SK-N-SH treated with all-trans-retinoic acid at 6 μM for 48 hours (cell line): ENCODE measurements at regions not wholly inside any gene's neighbourhood (a gene's known extent, or its start where the extent isn't known, plus 50 kb on each side); places are given as distances from the start of the nearest gene placed in this dataset.

Experiments
- BACH2 ChIP-seq: fragments of 250-450 bp; sonication (Bioruptor Pico); IDR thresholded peaks from 2 replicates; pipeline ENCODE4 v1.9.0; 2021; ENCODE audit warnings: mild to moderate bottlenecking, borderline replicate concordance
- CSDC2 ChIP-seq: fragments of 250-450 bp; sonication (Bioruptor Pico); IDR thresholded peaks from 2 replicates; pipeline ENCODE4 v1.5.0; 2020; ENCODE audit warnings: mild to moderate bottlenecking, moderate library complexity
- ESRRG ChIP-seq: fragments of 250-450 bp; sonication (Bioruptor Pico); IDR thresholded peaks from 2 replicates; pipeline ENCODE4 v1.6.1; 2021; ENCODE audit warnings: mild to moderate bottlenecking
- GLIS3 ChIP-seq: fragments of 250-450 bp; sonication (Bioruptor Pico); IDR thresholded peaks from 2 replicates; pipeline ENCODE4 v1.5.0; 2020; ENCODE audit warnings: mild to moderate bottlenecking, moderate library complexity
- RARB ChIP-seq: fragments of 250-450 bp; sonication (Bioruptor Pico); IDR thresholded peaks from 2 replicates; pipeline ENCODE4 v1.8.0; 2021; ENCODE audit warnings: mild to moderate bottlenecking, moderate library complexity
- TCF4 ChIP-seq: fragments of 250-450 bp; sonication (Bioruptor Pico); IDR thresholded peaks from 2 replicates; pipeline ENCODE4 v1.8.0; 2021; ENCODE audit warnings: mild to moderate bottlenecking, moderate library complexity, borderline replicate concordance
- ZC3H10 ChIP-seq: fragments of 250-450 bp; sonication (Bioruptor Pico); IDR thresholded peaks from 2 replicates; pipeline ENCODE4 v1.5.1; 2021; ENCODE audit warnings: mild to moderate bottlenecking, moderate library complexity
- ZFP30 ChIP-seq: fragments of 450-650 bp; formaldehyde crosslinking; IDR thresholded peaks from 2 replicates; pipeline ENCODE4 v1.5.0; 2022; ENCODE audit warnings: mild to moderate bottlenecking, moderate library complexity
- TF ChIP-seq, protein P1 (sequence below): fragments of 250-450 bp; sonication (Bioruptor Pico); IDR thresholded peaks from 2 replicates; pipeline ENCODE4 v1.5.1; 2021; ENCODE audit warnings: mild to moderate bottlenecking, moderate library complexity
- TF ChIP-seq, protein P2 (sequence below): fragments of 250-450 bp; sonication (Bioruptor Pico); IDR thresholded peaks from 2 replicates; pipeline ENCODE4 v1.5.1; 2020; ENCODE audit warnings: low read depth, mild to moderate bottlenecking, moderate library complexity
- TF ChIP-seq, protein P3 (sequence below): fragments of 250-450 bp; sonication (Bioruptor Pico); IDR thresholded peaks from 2 replicates; pipeline ENCODE4 v1.8.0; 2020; ENCODE audit warnings: mild to moderate bottlenecking, moderate library complexity, borderline replicate concordance

DNA sequence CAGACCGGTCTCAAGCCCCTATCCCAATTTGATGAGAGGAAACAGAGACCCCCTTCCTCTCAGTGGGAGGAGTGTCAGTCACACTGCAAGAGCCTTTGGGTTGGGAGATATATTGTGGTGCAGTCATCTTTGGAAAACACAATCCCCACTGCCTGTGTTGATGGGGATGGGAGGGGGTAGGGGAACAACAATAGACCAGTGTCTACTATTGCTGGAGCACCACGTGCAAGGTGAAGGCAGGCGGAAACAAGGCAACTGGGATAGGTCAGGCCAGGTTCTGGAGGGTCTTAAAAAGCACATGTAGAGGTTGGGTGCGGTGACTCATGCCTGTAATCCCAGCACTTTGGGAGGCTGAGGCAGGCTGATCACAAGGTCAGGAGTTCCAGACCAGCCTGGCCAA lies 127.9 kb downstream of the ZFP36L2 start:
- TF ChIP-seq ESRRG (no peak), ZC3H10 (CRISPR knock-in tag) (no peak), CSDC2 (no peak), ZFP30 (CRISPR knock-in tag) (no peak), BACH2 (no peak), TCF4 (CRISPR knock-in tag) (no peak), GLIS3 (CRISPR knock-in tag) (no peak), RARB (CRISPR knock-in tag) (no peak)
- TF ChIP-seq, protein P1, sequence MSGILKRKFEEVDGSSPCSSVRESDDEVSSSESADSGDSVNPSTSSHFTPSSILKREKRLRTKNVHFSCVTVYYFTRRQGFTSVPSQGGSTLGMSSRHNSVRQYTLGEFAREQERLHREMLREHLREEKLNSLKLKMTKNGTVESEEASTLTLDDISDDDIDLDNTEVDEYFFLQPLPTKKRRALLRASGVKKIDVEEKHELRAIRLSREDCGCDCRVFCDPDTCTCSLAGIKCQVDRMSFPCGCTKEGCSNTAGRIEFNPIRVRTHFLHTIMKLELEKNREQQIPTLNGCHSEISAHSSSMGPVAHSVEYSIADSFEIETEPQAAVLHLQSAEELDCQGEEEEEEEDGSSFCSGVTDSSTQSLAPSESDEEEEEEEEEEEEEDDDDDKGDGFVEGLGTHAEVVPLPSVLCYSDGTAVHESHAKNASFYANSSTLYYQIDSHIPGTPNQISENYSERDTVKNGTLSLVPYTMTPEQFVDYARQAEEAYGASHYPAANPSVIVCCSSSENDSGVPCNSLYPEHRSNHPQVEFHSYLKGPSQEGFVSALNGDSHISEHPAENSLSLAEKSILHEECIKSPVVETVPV (CRISPR knock-in tag) = no peak
- TF ChIP-seq, protein P2, sequence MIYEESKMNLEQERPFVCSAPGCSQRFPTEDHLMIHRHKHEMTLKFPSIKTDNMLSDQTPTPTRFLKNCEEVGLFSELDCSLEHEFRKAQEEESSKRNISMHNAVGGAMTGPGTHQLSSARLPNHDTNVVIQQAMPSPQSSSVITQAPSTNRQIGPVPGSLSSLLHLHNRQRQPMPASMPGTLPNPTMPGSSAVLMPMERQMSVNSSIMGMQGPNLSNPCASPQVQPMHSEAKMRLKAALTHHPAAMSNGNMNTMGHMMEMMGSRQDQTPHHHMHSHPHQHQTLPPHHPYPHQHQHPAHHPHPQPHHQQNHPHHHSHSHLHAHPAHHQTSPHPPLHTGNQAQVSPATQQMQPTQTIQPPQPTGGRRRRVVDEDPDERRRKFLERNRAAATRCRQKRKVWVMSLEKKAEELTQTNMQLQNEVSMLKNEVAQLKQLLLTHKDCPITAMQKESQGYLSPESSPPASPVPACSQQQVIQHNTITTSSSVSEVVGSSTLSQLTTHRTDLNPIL (CRISPR knock-in tag) = no peak
- TF ChIP-seq, protein P3, sequence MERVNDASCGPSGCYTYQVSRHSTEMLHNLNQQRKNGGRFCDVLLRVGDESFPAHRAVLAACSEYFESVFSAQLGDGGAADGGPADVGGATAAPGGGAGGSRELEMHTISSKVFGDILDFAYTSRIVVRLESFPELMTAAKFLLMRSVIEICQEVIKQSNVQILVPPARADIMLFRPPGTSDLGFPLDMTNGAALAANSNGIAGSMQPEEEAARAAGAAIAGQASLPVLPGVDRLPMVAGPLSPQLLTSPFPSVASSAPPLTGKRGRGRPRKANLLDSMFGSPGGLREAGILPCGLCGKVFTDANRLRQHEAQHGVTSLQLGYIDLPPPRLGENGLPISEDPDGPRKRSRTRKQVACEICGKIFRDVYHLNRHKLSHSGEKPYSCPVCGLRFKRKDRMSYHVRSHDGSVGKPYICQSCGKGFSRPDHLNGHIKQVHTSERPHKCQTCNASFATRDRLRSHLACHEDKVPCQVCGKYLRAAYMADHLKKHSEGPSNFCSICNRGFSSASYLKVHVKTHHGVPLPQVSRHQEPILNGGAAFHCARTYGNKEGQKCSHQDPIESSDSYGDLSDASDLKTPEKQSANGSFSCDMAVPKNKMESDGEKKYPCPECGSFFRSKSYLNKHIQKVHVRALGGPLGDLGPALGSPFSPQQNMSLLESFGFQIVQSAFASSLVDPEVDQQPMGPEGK (CRISPR knock-in tag) = no peak
